ENCODE measurements at regions not wholly inside any gene's neighbourhood (a gene's known extent, or its start where the extent isn't known, plus 50 kb on each side); places are given as distances from the start of the nearest gene placed in this dataset.

- no peak overlapping the region for H3K27ac Mint-ChIP-seq (ENCODE audit: unreplicated experiment)
- DNase-seq (ENCODE audit: low spot score) = no peak
- no peaks in the 10 kb centered on the region for H3K36me3 Mint-ChIP-seq (ENCODE audit: low read depth, unreplicated experiment)
- H3K4me1 Mint-ChIP-seq (ENCODE audit: unreplicated experiment) = no peaks in the 10 kb centered on the region
- H3K4me3 Mint-ChIP-seq (ENCODE audit: unreplicated experiment) = no peak overlapping the region
- TF ChIP-seq CTCF (IDR thresholded peaks at IDR 0.05; ENCODE audit: unreplicated experiment) = no peak
- H3K27me3 Mint-ChIP-seq (ENCODE audit: unreplicated experiment) = no peaks in the 10 kb centered on the region
- no peaks in the 10 kb centered on the region for H3K9me3 Mint-ChIP-seq (ENCODE audit: unreplicated experiment)
These were observed 452.5 kb upstream of the RIOK2 start for GRCh38 chr5:97635553-97635952.

GRCh38 chr5:97636766-97637165, 453.7 kb upstream of the RIOK2 start:
- no peaks in the 10 kb centered on the region for H3K27me3 Mint-ChIP-seq (ENCODE audit: unreplicated experiment)
- H3K9me3 Mint-ChIP-seq (ENCODE audit: unreplicated experiment) = no peaks in the 10 kb centered on the region
- no peak for DNase-seq (ENCODE audit: low spot score)
- no peaks in the 10 kb centered on the region for H3K4me1 Mint-ChIP-seq (ENCODE audit: unreplicated experiment)
- H3K36me3 Mint-ChIP-seq (ENCODE audit: low read depth, unreplicated experiment) = no peaks in the 10 kb centered on the region
- no peak overlapping the region for H3K4me3 Mint-ChIP-seq (ENCODE audit: unreplicated experiment)
- no peak overlapping the region for H3K27ac Mint-ChIP-seq (ENCODE audit: unreplicated experiment)
- no peak for TF ChIP-seq CTCF (IDR thresholded peaks at IDR 0.05; ENCODE audit: unreplicated experiment)

- H3K9me3 Mint-ChIP-seq (ENCODE audit: unreplicated experiment) = no peaks in the 10 kb centered on the region
- no peak for TF ChIP-seq CTCF (IDR thresholded peaks at IDR 0.05; ENCODE audit: unreplicated experiment)
- H3K27ac Mint-ChIP-seq (ENCODE audit: unreplicated experiment) = no peak overlapping the region
- no peaks in the 10 kb centered on the region for H3K27me3 Mint-ChIP-seq (ENCODE audit: unreplicated experiment)
- no peaks in the 10 kb centered on the region for H3K36me3 Mint-ChIP-seq (ENCODE audit: low read depth, unreplicated experiment)
- H3K4me3 Mint-ChIP-seq (ENCODE audit: unreplicated experiment) = no peak overlapping the region
- DNase-seq (ENCODE audit: low spot score) = no peak
- H3K4me1 Mint-ChIP-seq (ENCODE audit: unreplicated experiment) = no peaks in the 10 kb centered on the region
These were observed 458.0 kb upstream of the RIOK2 start for GRCh38 chr5:97641081-97641480.

GRCh38 chr5:97644206-97644605, 461.2 kb upstream of the RIOK2 start:
- no peak for TF ChIP-seq CTCF (IDR thresholded peaks at IDR 0.05; ENCODE audit: unreplicated experiment)
- DNase-seq (ENCODE audit: low spot score) = no peak
- Mint-ChIP-seq H3K27me3 (ENCODE audit: unreplicated experiment) (no peaks in the 10 kb centered on the region), H3K4me3 (ENCODE audit: unreplicated experiment) (no peak overlapping the region), H3K4me1 (ENCODE audit: unreplicated experiment) (no peaks in the 10 kb centered on the region), H3K27ac (ENCODE audit: unreplicated experiment) (no peak overlapping the region), H3K36me3 (ENCODE audit: low read depth, unreplicated experiment) (no peaks in the 10 kb centered on the region), H3K9me3 (ENCODE audit: unreplicated experiment) (no peaks in the 10 kb centered on the region)

- H3K4me1 Mint-ChIP-seq (ENCODE audit: unreplicated experiment) = no peaks in the 10 kb centered on the region
- H3K36me3 Mint-ChIP-seq (ENCODE audit: low read depth, unreplicated experiment) = no peaks in the 10 kb centered on the region
- H3K27me3 Mint-ChIP-seq (ENCODE audit: unreplicated experiment) = no peaks in the 10 kb centered on the region
- no peak overlapping the region for H3K27ac Mint-ChIP-seq (ENCODE audit: unreplicated experiment)
- no peaks in the 10 kb centered on the region for H3K9me3 Mint-ChIP-seq (ENCODE audit: unreplicated experiment)
- no peak for TF ChIP-seq CTCF (IDR thresholded peaks at IDR 0.05; ENCODE audit: unreplicated experiment)
- no peak for DNase-seq (ENCODE audit: low spot score)
- H3K4me3 Mint-ChIP-seq (ENCODE audit: unreplicated experiment) = no peak overlapping the region
These were observed 461.8 kb upstream of the RIOK2 start for GRCh38 chr5:97644896-97645295.

Measured in endothelial cell (in vitro differentiated cells).